Panc1 (cell line): ENCODE measurements at regions not wholly inside any gene's neighbourhood (a gene's known extent, or its start where the extent isn't known, plus 50 kb on each side); places are given as distances from the start of the nearest gene placed in this dataset.

ENCODE experiments used
- ATAC-seq: fragments of 200-7000 bp; cut with Tn5 transposase; 2 replicates; pipeline ENCODE4 v1.9.1; 2020; ENCODE audit warnings: mild to moderate bottlenecking, moderate library complexity
- BruUV-seq: library from RNA; stranded (reverse); fragments of 400-500 nt; replicated peaks from 2 replicates; lab custom pipeline; 2021; lab: Mats Ljungman, UMichigan
- CTCF ChIA-PET: fragments of 300-600 bp; sonication (Branson Sonifier 250); formaldehyde crosslinking; loops from one replicate; lab custom pipeline; 2022; ENCODE audit warnings: antibody characterized with exemption; lab: Charles Lee
- POLR2A ChIA-PET: fragments of 300-600 bp; sonication (Branson Sonifier 250); formaldehyde crosslinking; loops from one replicate; lab custom pipeline; 2022; ENCODE audit warnings: antibody characterized with exemption; lab: Charles Lee
- DNase-seq: peaks from one replicate; pipeline ENCODE4 v3.0.0-alpha.2; 2010; ENCODE audit warnings: low read depth, low spot score
- H3K27ac ChIP-seq: 2 replicates; pipeline ENCODE4 v1.5.1; 2011; ENCODE audit warnings: mild to moderate bottlenecking, low read length, inconsistent platforms
- H3K27me3 ChIP-seq: fragments of 200-500 bp; sonication (Bioruptor generic); 2 replicates; pipeline ENCODE4 v1.6.0; 2014; ENCODE audit warnings: low read length, inconsistent platforms; ENCODE audit not compliant: control insufficient read depth, insufficient read depth
- H3K36me3 ChIP-seq: fragments of 200-500 bp; sonication (Bioruptor generic); 2 replicates; pipeline ENCODE4 v1.5.1; 2014; ENCODE audit warnings: inconsistent platforms, mild to moderate bottlenecking, low read length, moderate library complexity; ENCODE audit not compliant: control insufficient read depth, insufficient read depth
- H3K4me1 ChIP-seq: 2 replicates; pipeline ENCODE4 v1.5.1; 2011; ENCODE audit warnings: inconsistent platforms, mild to moderate bottlenecking, low read length, moderate library complexity; ENCODE audit not compliant: control insufficient read depth, insufficient read depth
- H3K4me3 ChIP-seq, 2 experiments: 2 replicates each; pipeline ENCODE4 v1.5.1; 2011 to 2012; ENCODE audit warnings: low read depth in 2 of 2, low read length in 2 of 2, mild to moderate bottlenecking in 2 of 2, inconsistent platforms in 1 of 2, moderate library complexity in 1 of 2
- H3K9me3 ChIP-seq: fragments of 200-500 bp; sonication (Bioruptor generic); 2 replicates; pipeline ENCODE4 v1.5.1; 2014; ENCODE audit warnings: low read depth, mild to moderate bottlenecking, inconsistent platforms, low read length, moderate library complexity; ENCODE audit not compliant: control insufficient read depth, insufficient read depth
- CTCF ChIP-seq: fragments of 450-650 bp; IDR thresholded peaks from 2 replicates; pipeline ENCODE4 v1.5.1; 2017; ENCODE audit warnings: mild to moderate bottlenecking
- POLR2AphosphoS5 ChIP-seq: IDR thresholded peaks from 2 replicates; pipeline ENCODE4 v1.6.1; 2012; ENCODE audit warnings: mild to moderate bottlenecking, low read depth, low read length, moderate library complexity
- REST ChIP-seq, 2 experiments: IDR thresholded peaks; 2 replicates each; pipeline ENCODE4 v1.6.1; 2011 to 2012; ENCODE audit warnings: low read depth in 2 of 2, control low read depth in 1 of 2, low read length in 1 of 2, mild to moderate bottlenecking in 1 of 2, moderate library complexity in 1 of 2; ENCODE audit not compliant: insufficient read depth in 1 of 2
- SIN3A ChIP-seq: IDR thresholded peaks from 2 replicates; pipeline ENCODE4 v1.6.1; 2012; ENCODE audit warnings: low read depth, mild to moderate bottlenecking, low read length, moderate library complexity, borderline replicate concordance; ENCODE audit not compliant: insufficient read depth
- TCF7L2 ChIP-seq: IDR thresholded peaks from 2 replicates; pipeline ENCODE4 v1.6.1; 2011; ENCODE audit warnings: mild to moderate bottlenecking, low read depth, low read length, inconsistent platforms
- in situ Hi-C: cut with HindIII; loops from 2 replicates; pipeline ENCODE4 v1.10.0; 2016; ENCODE audit warnings: low sequenced_read_pairs, low pct_unique_long_range_greater_than_20kb
- intact Hi-C: fragments of 100-400 bp; cut with micrococcal nuclease; formaldehyde crosslinking; loops from one replicate; pipeline ENCODE4 v1.10.0; 2022; ENCODE audit not compliant: unreplicated experiment

- Histone ChIP-seq H3K36me3 (no peaks in the 10 kb centered on the region), H3K27me3 (no peaks in the 10 kb centered on the region), H3K9me3 (no peaks in the 10 kb centered on the region), H3K4me1 (no peaks in the 10 kb centered on the region), H3K4me3 (no peak overlapping the region), H3K27ac (no peak overlapping the region)
- intact Hi-C loops: no loop called here
- DNase-seq (no peak), ATAC-seq (no peak)
- no TSS peak for BruUV-seq
- POLR2A ChIA-PET: no interaction called here
- CTCF ChIA-PET: no interaction called here
- in situ Hi-C loops: no loop called here
- no peak for TF ChIP-seq SIN3A
These were observed 360.9 kb downstream of the RPL10L start for GRCh38 chr14:46290706-46291105.

GRCh38 chr14:46279776-46280175, 371.8 kb downstream of the RPL10L start:
- H3K4me3 ChIP-seq: no peak overlapping the region
- H3K27me3 ChIP-seq: no peaks in the 10 kb centered on the region
- no peak for ATAC-seq
- no peak overlapping the region for H3K27ac ChIP-seq
- H3K4me1 ChIP-seq: no peaks in the 10 kb centered on the region
- ChIA-PET CTCF (no interaction called here), POLR2A (no interaction called here)
- in situ Hi-C loops: no loop called here
- intact Hi-C loops: no loop called here
- no peaks in the 10 kb centered on the region for H3K36me3 ChIP-seq
- TF ChIP-seq CTCF (no peak), REST (IDR thresholded peaks at IDR 0.05; ENCODE audit: insufficient read depth in 1 of 2, low read depth in 2 of 2, low read length in 1 of 2) (no peak), TCF7L2 (no peak), SIN3A (no peak), POLR2AphosphoS5 (no peak)
- DNase-seq: no peak
- no peaks in the 10 kb centered on the region for H3K9me3 ChIP-seq
- no TSS peak for BruUV-seq

GRCh38 chr14:46279327-46279726, 372.3 kb downstream of the RPL10L start:
- CTCF ChIA-PET: no interaction called here
- Histone ChIP-seq H3K4me3 (no peak overlapping the region), H3K27me3 (no peaks in the 10 kb centered on the region), H3K36me3 (no peaks in the 10 kb centered on the region), H3K4me1 (no peaks in the 10 kb centered on the region), H3K9me3 (no peaks in the 10 kb centered on the region), H3K27ac (no peak overlapping the region)
- in situ Hi-C loops (no loop called here), intact Hi-C loops (no loop called here)
- TF ChIP-seq CTCF: no peak
- TF ChIP-seq REST (IDR thresholded peaks at IDR 0.05; ENCODE audit: insufficient read depth in 1 of 2, low read depth in 2 of 2, low read length in 1 of 2): no peak
- no peak for TF ChIP-seq SIN3A
- POLR2A ChIA-PET: no interaction called here
- no TSS peak for BruUV-seq
- ATAC-seq (no peak), DNase-seq (no peak)
